RCC 7860 (cell line): ENCODE measurements at regions not wholly inside any gene's neighbourhood (a gene's known extent, or its start where the extent isn't known, plus 50 kb on each side); places are given as distances from the start of the nearest gene placed in this dataset.

Source experiments
- DNase-seq: peaks from one replicate; pipeline ENCODE4 v3.0.0-alpha.2; 2015; ENCODE audit warnings: low spot score
- FAIRE-seq: peaks from 2 replicates; lab custom pipeline; 2012; peaks lifted over from hg19 to GRCh38; lab: Jason Lieb, UNC

DNA sequence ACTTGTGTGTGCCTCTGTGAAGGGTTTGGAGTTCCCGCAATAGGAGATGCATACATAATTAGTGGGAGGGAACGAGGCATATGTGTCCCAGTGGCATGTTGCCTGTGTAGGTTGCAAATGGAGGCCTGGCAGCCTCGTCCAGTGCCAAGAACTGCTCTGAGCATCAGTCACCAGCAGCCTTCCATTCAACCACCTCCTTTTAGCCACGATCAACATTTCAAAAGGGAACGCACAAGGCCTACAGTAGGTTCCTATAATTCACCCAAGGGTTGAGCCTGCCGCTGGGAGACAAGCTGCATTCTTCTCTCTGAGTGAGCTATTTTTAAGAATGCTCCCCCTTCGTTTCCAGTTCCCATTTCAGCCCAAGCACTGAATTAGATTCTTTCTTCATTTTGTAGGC is 78.8 kb upstream of the CTNNB1 start:
- FAIRE-seq: no peak
- DNase-seq: no peak

DNA sequence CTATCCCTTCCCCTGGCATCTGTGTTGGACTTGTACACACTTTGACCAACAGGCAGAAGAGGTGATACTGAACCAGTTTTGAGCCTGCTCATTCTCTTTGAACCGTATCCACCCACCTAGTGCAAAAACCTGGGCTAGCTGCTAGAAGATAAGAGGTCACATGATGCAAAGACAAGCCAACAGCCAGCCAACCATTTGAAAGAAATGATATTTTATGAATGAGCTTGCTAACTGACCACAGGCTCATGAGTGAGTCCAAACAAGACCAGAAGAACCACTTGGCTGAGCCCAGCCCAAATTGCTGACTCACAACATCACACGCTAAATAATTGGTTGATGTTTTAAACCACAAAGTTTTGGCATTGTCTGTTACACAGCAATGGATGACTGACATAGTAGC is 74.0 kb upstream of the CTNNB1 start:
- peak; percentile 10 for DNase-seq
- FAIRE-seq: no peak

DNA sequence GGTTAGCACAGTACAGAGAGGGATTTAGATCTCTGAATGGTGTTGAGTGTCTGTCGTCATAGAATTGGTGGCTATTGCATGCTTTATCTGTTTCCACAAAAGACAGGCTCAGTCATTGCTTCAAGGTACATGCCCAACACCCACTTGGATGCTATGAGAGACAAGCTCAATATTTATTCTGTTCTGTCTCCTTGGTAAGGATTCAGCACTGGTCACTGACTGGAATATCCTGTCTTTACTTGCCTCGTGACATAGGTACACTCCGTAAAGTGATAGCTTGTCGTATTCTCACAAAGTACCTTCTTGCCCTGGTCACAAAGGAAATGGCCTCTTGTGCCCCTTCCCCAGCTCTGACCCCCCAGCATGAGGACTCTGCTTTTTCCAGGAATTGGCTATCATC is 72.8 kb upstream of the CTNNB1 start:
- FAIRE-seq (no peak), DNase-seq (no peak)

GRCh38 chr3:41126961-41127360 is 72.3 kb upstream of the CTNNB1 start:
- FAIRE-seq: no peak
- no peak for DNase-seq

DNA sequence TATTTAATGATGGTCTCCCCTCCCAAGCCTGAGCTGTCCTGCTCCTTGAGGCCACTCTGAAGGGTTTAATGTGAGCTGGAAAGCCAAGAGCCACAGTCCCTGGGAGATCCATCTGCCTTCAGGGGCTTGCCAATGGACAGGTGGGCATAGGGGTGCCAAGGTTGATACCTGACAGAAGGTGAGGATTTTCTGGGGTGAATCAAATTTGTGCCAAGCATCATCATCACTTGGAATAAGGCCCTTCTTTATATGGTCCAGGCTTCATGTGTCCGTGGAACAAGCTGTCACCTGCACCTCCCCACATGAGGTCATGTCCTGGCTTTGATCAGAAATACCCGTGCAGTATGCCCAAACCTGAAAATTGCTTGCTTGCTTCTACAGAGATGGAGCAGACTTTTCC is 71.9 kb upstream of the CTNNB1 start:
- DNase-seq: no peak
- no peak for FAIRE-seq

GRCh38 chr3:41129731-41130130 is 69.6 kb upstream of the CTNNB1 start:
- FAIRE-seq (no peak), DNase-seq (no peak)

DNA sequence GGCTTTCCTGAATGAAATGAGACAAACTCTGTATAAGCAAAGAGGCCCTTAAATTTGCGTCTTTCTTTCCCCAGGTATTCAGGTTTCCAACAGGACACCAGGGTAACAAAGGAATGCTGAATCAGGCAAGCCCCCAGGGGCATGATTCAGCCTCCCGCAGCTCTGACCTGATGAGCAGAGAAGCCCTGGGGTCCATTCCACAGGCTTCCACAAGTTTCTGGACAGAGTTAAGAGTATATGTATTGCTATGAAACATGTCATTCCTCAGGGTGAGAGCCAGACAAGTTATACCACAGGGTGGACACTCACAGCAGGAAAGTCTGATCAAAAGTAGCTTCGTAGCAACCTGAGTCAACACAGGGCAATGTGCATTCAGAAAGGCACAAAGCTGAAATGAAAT is 68.1 kb upstream of the CTNNB1 start:
- DNase-seq: no peak

GRCh38 chr3:41137686-41138111 is 61.6 kb upstream of the CTNNB1 start:
- no peak for DNase-seq
- FAIRE-seq: no peak

More for the DNA sequence above, 68.1 kb upstream of the CTNNB1 start:
- FAIRE-seq: no peak

DNA sequence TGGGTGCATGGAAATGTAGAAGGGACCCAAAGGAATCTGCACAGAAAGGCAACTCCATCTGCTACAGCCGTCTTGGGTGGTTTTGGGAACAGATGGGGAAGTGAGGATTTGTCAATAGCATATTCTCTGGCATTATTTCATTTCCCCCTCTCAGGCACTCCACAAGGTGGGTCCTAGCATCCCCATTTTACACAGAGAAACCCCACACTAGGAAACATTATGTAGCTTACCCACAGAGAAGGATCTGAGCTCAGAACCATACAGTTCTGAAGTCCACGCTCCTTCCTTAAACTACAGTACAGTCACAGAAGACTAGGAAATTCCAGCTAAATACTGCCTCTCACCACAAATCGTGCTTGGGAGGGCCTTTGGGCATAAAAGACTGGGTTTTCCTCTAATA is 61.2 kb upstream of the CTNNB1 start:
- DNase-seq (no peak), FAIRE-seq (no peak)

DNA sequence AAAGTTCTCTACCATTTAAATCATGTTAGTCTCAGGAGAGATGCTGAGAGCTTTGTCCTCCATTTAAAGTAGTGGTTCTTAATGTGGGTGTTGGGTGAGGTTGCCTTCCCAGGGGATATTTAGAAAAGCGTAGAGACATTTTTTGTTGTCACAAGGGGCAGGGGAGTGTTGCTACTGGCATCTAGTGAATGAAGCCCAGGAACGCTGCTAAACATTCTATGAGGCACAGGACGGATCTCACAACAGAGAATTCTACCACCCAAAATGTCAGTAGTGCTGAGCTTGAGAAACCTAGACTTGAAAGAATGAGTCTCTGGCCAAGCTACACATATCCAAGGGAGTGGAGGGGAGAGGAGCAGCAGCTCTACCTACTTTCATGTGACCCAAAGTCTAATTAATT is 60.7 kb upstream of the CTNNB1 start:
- FAIRE-seq (no peak), DNase-seq (no peak)

- no peak for DNase-seq
- FAIRE-seq: no peak
Measured at GRCh38 chr3:41140242-41140641, 59.1 kb upstream of the CTNNB1 start.

GRCh38 chr3:41141433-41142167 is 57.7 kb upstream of the CTNNB1 start:
- FAIRE-seq (no peak), DNase-seq (no peak)

DNA sequence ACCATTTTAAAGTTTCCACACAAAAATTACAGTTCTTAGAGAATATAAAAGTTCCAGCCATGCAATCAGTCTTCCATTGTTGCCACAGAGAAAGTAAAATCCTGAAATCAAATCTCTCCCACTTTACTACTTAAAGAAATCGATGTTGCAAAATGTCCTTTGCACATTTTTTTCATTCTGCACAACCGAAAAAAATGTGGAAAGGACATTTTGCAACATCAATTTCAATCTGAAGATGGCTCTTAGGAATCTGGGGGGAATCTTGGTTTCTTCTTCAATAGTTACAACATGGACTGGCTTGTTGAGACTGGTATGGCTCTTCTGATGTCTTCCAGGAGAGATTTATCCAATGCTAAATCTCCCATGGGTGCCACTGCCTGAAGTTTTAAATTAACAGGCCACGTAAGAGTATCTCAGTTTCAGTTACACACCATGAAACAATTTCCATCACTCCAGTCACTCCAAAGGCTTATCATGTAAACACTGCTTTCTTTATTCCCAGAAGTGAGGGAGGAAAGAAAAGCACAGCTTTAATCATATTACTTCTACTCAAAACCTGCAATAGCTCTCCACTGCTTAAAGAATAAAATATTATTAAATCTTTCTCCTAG is 55.8 kb upstream of the CTNNB1 start:
- DNase-seq (no peak), FAIRE-seq (no peak)

DNA sequence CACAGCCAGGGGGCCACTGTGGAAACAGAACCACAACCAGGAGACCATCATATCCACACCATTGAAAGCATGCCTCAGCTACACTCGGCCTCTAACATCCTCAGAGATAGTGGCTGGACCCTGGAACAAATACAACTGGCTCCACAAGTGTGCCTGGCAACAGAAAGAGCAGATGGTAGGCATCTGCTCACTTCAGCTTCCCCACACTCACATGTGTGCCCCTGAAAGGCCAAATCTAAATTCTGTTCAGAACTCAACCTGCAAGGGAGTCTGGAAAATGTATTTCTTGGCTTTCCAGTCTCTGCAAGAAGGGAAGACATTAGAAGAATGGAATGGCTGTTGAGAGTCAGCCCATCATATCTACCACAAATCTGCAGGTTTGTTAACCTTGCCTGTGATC is 54.7 kb upstream of the CTNNB1 start:
- DNase-seq (no peak), FAIRE-seq (no peak)

DNA sequence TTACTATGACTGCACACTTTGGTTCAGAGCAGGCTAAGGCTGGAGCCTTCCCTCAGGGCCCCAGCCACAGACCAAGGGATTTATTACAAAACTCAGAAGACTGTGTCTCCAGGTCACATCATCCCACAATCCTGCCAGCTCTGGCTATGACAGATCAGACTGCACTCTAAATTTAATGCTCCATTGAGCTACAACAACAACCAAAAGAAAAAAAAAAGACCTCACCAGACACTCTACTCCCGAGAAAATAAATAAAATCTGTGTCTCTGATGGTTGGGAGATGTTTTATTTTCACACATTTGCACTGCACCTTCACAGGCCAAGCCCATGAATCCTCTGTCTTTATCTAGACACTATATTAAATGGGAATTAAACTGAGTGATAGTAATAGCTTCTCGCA is 50.8 kb upstream of the CTNNB1 start:
- DNase-seq: peak; percentile 67
- peak; percentile 65 for FAIRE-seq

- FAIRE-seq: no peak
- DNase-seq: no peak
Measured at GRCh38 chr3:41148901-41149300, 50.4 kb upstream of the CTNNB1 start.
